HepG2 (cell line): ENCODE measurements at regions not wholly inside any gene's neighbourhood (a gene's known extent, or its start where the extent isn't known, plus 50 kb on each side); places are given as distances from the start of the nearest gene placed in this dataset.

ENCODE experiments used
- BCL6 ChIP-seq: IDR thresholded peaks from 2 replicates; pipeline ENCODE4 v1.6.1; 2016; ENCODE audit warnings: missing genetic modification reagents, missing compliant biosample characterization
- EHMT2 ChIP-seq: fragments of 200-600 bp; sonication (generic); IDR thresholded peaks from 2 replicates; pipeline ENCODE4 v1.7.0; 2017; ENCODE audit warnings: antibody characterized with exemption, low read depth, low read length, borderline replicate concordance
- KIAA2018 ChIP-seq: sonication (generic); formaldehyde crosslinking; IDR thresholded peaks from 2 replicates; pipeline ENCODE4 v1.5.0; 2020; ENCODE audit warnings: mild to moderate bottlenecking, missing genetic modification reagents, borderline replicate concordance
- NFE2 ChIP-seq: sonication (generic); formaldehyde crosslinking; IDR thresholded peaks from 2 replicates; pipeline ENCODE4 v1.4.0; 2020; ENCODE audit warnings: missing genetic modification reagents
- PHF8 ChIP-seq: sonication (generic); formaldehyde crosslinking; IDR thresholded peaks from 2 replicates; pipeline ENCODE4 v1.5.0; 2020; ENCODE audit warnings: missing genetic modification reagents
- POLR2AphosphoS2 ChIP-seq: IDR thresholded peaks from 2 replicates; pipeline ENCODE4 v1.6.1; 2011; ENCODE audit warnings: low read depth, low read length, improper control_type of control experiment
- SIN3A ChIP-seq: IDR thresholded peaks from 2 replicates; pipeline ENCODE4 v1.6.1; 2011; ENCODE audit warnings: low read depth, mild to moderate bottlenecking, control low read depth, low read length, borderline replicate concordance
- ZBTB1 ChIP-seq: sonication (generic); formaldehyde crosslinking; IDR thresholded peaks from 2 replicates; pipeline ENCODE4 v1.4.0; 2020; ENCODE audit warnings: missing genetic modification reagents, borderline replicate concordance
- ZNF17 ChIP-seq: sonication (generic); formaldehyde crosslinking; IDR thresholded peaks from 2 replicates; pipeline ENCODE4 v1.5.0; 2020; ENCODE audit warnings: mild to moderate bottlenecking, missing genetic modification reagents
- ZNF350 ChIP-seq: sonication (generic); formaldehyde crosslinking; IDR thresholded peaks from 2 replicates; pipeline ENCODE4 v1.4.0; 2020; ENCODE audit warnings: mild to moderate bottlenecking, low read depth, missing genetic modification reagents, borderline replicate concordance
- ZNF790 ChIP-seq: sonication (generic); formaldehyde crosslinking; IDR thresholded peaks from 2 replicates; pipeline ENCODE4 v1.8.0; 2022; ENCODE audit warnings: missing genetic modification reagents, mild to moderate bottlenecking, borderline replicate concordance

- TF ChIP-seq KIAA2018 (CRISPR knock-in tag) (no peak), EHMT2 (no peak), PHF8 (CRISPR knock-in tag) (no peak), BCL6 (CRISPR knock-in tag) (no peak), ZBTB1 (CRISPR knock-in tag) (no peak), ZNF350 (CRISPR knock-in tag) (no peak), POLR2AphosphoS2 (no peak), SIN3A (no peak), NFE2 (no peak), ZNF790 (no peak), ZNF17 (no peak)
These were observed 183.8 kb upstream of the SMLR1 start (continued) for GRCh38 chr6:130643361-130643760.
